ENCODE measurements at regions not wholly inside any gene's neighbourhood (a gene's known extent, or its start where the extent isn't known, plus 50 kb on each side); places are given as distances from the start of the nearest gene placed in this dataset.

- H3K27me3 ChIP-seq (ENCODE audit: control insufficient read depth, insufficient read depth, low read length): no peaks in the 10 kb centered on the region
- no peaks in the 10 kb centered on the region for H3K79me2 ChIP-seq (ENCODE audit: control insufficient read depth, insufficient read depth, low read length)
- H3K9me3 ChIP-seq (ENCODE audit: control insufficient read depth, insufficient read depth, low read depth, low read length): no peaks in the 10 kb centered on the region
- H3K4me1 ChIP-seq (ENCODE audit: control insufficient read depth, extremely low read depth, insufficient read depth, low read length): peaks cover 2% of the 10 kb centered on the region
- peak; percentile 29 to 36 for DNase-seq (ENCODE audit: low read depth in 2 of 2)
- no peak overlapping the region for H3K4me3 ChIP-seq (replicated peaks in 1 of 4; ENCODE audit: control extremely low read depth in 1 of 4, insufficient read depth in 1 of 4, low read depth in 3 of 4, low read length in 4 of 4)
- TF ChIP-seq EZH2 (IDR thresholded peaks at IDR 0.05; ENCODE audit: low read length, missing control alignments) (no peak), CTCF (conservative IDR thresholded peaks at IDR 0.05 in 1 of 2, IDR thresholded peaks at IDR 0.05 in 1 of 2; ENCODE audit: low read depth in 1 of 2, low read length in 2 of 2) (no peak)
- no peak overlapping the region for H3K4me2 ChIP-seq (ENCODE audit: extremely low read depth, insufficient read depth, low read length)
- H3K9ac ChIP-seq (ENCODE audit: insufficient read depth, low read length): no peak overlapping the region
- no peak overlapping the region for H2AFZ ChIP-seq (ENCODE audit: low read length)
- no peak overlapping the region for H3K27ac ChIP-seq (ENCODE audit: insufficient read depth, low read length)
- H3K36me3 ChIP-seq (ENCODE audit: control insufficient read depth, insufficient read depth, low read length): no peaks in the 10 kb centered on the region
- no peaks in the 10 kb centered on the region for H4K20me1 ChIP-seq (ENCODE audit: control insufficient read depth, extremely low read depth, insufficient read depth, low read length)
Observed at GRCh38 chr20:51121901-51122412, 99.0 kb upstream of the KCNG1 start.

DNA sequence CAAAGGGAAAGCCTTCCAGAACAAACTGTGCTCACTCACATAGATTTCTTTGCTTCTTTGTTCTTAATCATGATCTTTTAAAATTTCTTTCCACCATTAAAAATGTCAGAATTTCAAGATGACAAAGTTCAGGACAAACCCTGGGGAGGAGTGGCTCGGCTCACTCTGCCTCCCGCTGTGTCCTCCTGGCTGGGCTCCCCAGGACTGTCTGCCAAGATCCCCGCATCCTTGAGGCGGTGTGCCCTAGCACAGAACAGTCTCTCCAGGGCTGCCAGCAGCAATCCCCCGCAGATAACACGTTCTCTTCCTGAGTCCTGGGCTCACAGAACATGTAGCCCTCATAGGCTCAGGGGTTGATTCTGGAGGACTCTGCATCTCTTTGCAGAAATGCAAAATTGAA is 98.4 kb upstream of the KCNG1 start:
- Histone ChIP-seq H3K27ac (ENCODE audit: insufficient read depth, low read length) (no peak overlapping the region), H3K79me2 (ENCODE audit: control insufficient read depth, insufficient read depth, low read length) (no peaks in the 10 kb centered on the region), H3K27me3 (ENCODE audit: control insufficient read depth, insufficient read depth, low read length) (no peaks in the 10 kb centered on the region), H3K4me1 (ENCODE audit: control insufficient read depth, extremely low read depth, insufficient read depth, low read length) (peaks cover 2% of the 10 kb centered on the region), H3K36me3 (ENCODE audit: control insufficient read depth, insufficient read depth, low read length) (no peaks in the 10 kb centered on the region), H3K4me3 (replicated peaks in 1 of 4; ENCODE audit: control extremely low read depth in 1 of 4, insufficient read depth in 1 of 4, low read depth in 3 of 4, low read length in 4 of 4) (no peak overlapping the region), H4K20me1 (ENCODE audit: control insufficient read depth, extremely low read depth, insufficient read depth, low read length) (no peaks in the 10 kb centered on the region), H3K9ac (ENCODE audit: insufficient read depth, low read length) (no peak overlapping the region), H3K9me3 (ENCODE audit: control insufficient read depth, insufficient read depth, low read depth, low read length) (no peaks in the 10 kb centered on the region), H2AFZ (ENCODE audit: low read length) (no peak overlapping the region), H3K4me2 (ENCODE audit: extremely low read depth, insufficient read depth, low read length) (no peak overlapping the region)
- TF ChIP-seq CTCF (conservative IDR thresholded peaks at IDR 0.05 in 1 of 2, IDR thresholded peaks at IDR 0.05 in 1 of 2; ENCODE audit: low read depth in 1 of 2, low read length in 2 of 2) (no peak), EZH2 (IDR thresholded peaks at IDR 0.05; ENCODE audit: low read length, missing control alignments) (no peak)
- no peak for DNase-seq (ENCODE audit: low read depth in 2 of 2)

- no peak overlapping the region for H3K4me3 ChIP-seq (replicated peaks in 1 of 4; ENCODE audit: control extremely low read depth in 1 of 4, insufficient read depth in 1 of 4, low read depth in 3 of 4, low read length in 4 of 4)
- no peaks in the 10 kb centered on the region for H3K36me3 ChIP-seq (ENCODE audit: control insufficient read depth, insufficient read depth, low read length)
- H3K4me1 ChIP-seq (ENCODE audit: control insufficient read depth, extremely low read depth, insufficient read depth, low read length): peaks cover 2% of the 10 kb centered on the region
- no peak overlapping the region for H3K9ac ChIP-seq (ENCODE audit: insufficient read depth, low read length)
- H2AFZ ChIP-seq (ENCODE audit: low read length): no peak overlapping the region
- no peak overlapping the region for H3K27ac ChIP-seq (ENCODE audit: insufficient read depth, low read length)
- no peaks in the 10 kb centered on the region for H3K79me2 ChIP-seq (ENCODE audit: control insufficient read depth, insufficient read depth, low read length)
- no peaks in the 10 kb centered on the region for H4K20me1 ChIP-seq (ENCODE audit: control insufficient read depth, extremely low read depth, insufficient read depth, low read length)
- no peaks in the 10 kb centered on the region for H3K27me3 ChIP-seq (ENCODE audit: control insufficient read depth, insufficient read depth, low read length)
- H3K9me3 ChIP-seq (ENCODE audit: control insufficient read depth, insufficient read depth, low read depth, low read length): no peaks in the 10 kb centered on the region
- no peak overlapping the region for H3K4me2 ChIP-seq (ENCODE audit: extremely low read depth, insufficient read depth, low read length)
- TF ChIP-seq CTCF (conservative IDR thresholded peaks at IDR 0.05 in 1 of 2, IDR thresholded peaks at IDR 0.05 in 1 of 2; ENCODE audit: low read depth in 1 of 2, low read length in 2 of 2) (no peak), EZH2 (IDR thresholded peaks at IDR 0.05; ENCODE audit: low read length, missing control alignments) (no peak)
- DNase-seq (ENCODE audit: low read depth in 2 of 2): no peak
Observed at GRCh38 chr20:51120868-51121267, 98.0 kb upstream of the KCNG1 start.

All from fibroblast of lung (primary cell).